Gastroesophageal sphincter (tissue), 3 donors: ENCODE measurements at regions not wholly inside any gene's neighbourhood (a gene's known extent, or its start where the extent isn't known, plus 50 kb on each side); places are given as distances from the start of the nearest gene placed in this dataset.

Experiments used
- EP300 ChIP-seq: sonication (generic); formaldehyde crosslinking; IDR thresholded peaks from one replicate; pipeline ENCODE4 v1.6.1; 2017; ENCODE audit warnings: antibody characterized with exemption, mild to moderate bottlenecking
- POLR2A ChIP-seq, 2 donors: fragments of 450-650 bp; IDR thresholded peaks; one replicate each; pipeline ENCODE4 v1.6.1; 2017; ENCODE audit warnings: antibody characterized with exemption in 2 of 2, mild to moderate bottlenecking in 2 of 2, moderate library complexity in 1 of 2
- TF ChIP-seq, protein P1 (sequence below), 4 experiments: fragments of 200-600 bp in 2 of 4; fragments of 450-650 bp in 2 of 4; sonication (generic) in 1 of 4; IDR thresholded peaks; one replicate each; pipeline ENCODE4 v1.5.1; 2017 to 2019; ENCODE audit warnings: antibody characterized with exemption in 4 of 4, mild to moderate bottlenecking in 2 of 4, moderate library complexity in 2 of 4

DNA sequence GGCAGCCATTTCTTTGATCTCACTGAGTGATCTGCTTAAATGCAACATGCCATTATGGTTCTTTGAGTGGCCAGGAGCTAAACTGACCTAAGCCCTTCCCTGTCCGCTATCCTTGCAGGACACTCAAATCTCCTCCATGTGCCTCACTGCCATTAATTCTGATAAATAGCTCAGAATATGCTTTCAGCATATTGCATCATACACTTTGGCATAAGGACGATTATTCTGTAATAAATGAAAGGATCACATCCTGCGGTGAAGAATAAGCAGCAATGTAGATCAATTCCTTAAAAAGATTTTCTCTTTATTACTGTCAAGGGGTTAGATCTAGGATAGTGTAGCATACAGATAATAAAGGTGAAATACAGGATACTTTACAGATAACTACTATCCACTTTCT is 231.8 kb upstream of the CTBP2 start:
- TF ChIP-seq EP300 (no peak), POLR2A (IDR thresholded peaks at IDR 0.05) (no peak)
- TF ChIP-seq, protein P1, sequence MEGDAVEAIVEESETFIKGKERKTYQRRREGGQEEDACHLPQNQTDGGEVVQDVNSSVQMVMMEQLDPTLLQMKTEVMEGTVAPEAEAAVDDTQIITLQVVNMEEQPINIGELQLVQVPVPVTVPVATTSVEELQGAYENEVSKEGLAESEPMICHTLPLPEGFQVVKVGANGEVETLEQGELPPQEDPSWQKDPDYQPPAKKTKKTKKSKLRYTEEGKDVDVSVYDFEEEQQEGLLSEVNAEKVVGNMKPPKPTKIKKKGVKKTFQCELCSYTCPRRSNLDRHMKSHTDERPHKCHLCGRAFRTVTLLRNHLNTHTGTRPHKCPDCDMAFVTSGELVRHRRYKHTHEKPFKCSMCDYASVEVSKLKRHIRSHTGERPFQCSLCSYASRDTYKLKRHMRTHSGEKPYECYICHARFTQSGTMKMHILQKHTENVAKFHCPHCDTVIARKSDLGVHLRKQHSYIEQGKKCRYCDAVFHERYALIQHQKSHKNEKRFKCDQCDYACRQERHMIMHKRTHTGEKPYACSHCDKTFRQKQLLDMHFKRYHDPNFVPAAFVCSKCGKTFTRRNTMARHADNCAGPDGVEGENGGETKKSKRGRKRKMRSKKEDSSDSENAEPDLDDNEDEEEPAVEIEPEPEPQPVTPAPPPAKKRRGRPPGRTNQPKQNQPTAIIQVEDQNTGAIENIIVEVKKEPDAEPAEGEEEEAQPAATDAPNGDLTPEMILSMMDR (IDR thresholded peaks at IDR 0.05), result no peak
